Umbilical cord (tissue), 1 donor: ENCODE measurements at regions not wholly inside any gene's neighbourhood (a gene's known extent, or its start where the extent isn't known, plus 50 kb on each side); places are given as distances from the start of the nearest gene placed in this dataset.

Experiments used
- DNase-seq: peaks from one replicate; pipeline ENCODE4 v3.0.0-alpha.2; 2015; ENCODE audit warnings: low spot score

DNA sequence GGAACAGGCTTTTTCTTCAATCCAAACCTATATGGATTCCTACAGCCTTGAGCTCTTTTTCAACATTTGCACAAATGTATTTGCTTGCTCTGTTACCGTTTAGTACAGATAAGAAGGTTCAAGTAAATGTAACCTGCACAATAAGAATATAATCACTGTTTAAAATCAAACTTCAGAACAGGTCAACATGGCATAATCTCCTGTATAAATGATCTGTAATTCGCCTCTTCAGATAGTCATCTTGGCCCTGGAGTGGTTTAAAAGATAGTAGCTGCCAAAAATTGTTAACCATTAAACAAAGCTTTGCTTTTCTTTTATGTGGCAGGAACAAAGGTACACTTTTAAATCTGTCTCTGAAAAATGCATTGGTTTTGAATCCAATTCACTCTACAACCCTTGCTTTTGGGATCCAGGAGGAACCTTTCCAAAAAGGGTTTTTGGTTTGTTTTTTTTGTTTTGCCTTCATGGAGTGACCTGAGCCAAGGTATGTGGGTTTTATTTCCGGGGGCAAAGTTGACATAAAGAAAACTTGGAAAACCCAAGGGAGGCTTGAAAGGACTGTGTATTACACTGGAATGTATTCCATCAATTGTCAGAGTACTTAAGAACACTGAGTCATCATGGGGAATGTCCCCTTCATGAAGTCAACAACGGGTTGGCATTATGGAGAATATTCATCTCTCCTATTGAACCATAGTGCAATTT is 210.4 kb upstream of the HCCS start:
- DNase-seq = no peak

GRCh38 chrX:10901290-10901633 is 209.9 kb upstream of the HCCS start:
- no peak for DNase-seq

DNA sequence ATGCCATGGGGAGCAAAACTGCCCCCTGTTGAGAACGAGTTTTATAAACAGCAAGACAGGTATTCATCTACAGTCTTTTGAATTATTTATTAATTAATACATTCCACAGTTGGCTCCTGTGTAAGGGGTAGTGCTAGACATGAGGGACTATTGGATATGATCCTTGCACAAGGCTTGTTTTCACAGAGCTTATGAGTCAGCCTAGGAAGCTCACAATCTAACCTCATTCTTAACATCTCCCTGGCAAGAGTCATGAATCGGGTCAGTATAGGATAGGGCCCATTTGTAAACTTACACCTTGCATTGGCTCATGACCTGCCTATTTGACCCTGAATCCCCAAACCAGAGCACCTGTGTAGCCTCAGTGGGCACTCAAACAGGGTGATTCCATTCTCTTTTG is 209.1 kb upstream of the HCCS start:
- DNase-seq = no peak

- no peak for DNase-seq
Measured at GRCh38 chrX:10903523-10903922, 207.6 kb upstream of the HCCS start.

GRCh38 chrX:10904220-10904619 is 206.9 kb upstream of the HCCS start:
- no peak for DNase-seq

- DNase-seq = no peak
Measured at GRCh38 chrX:10906866-10907265, 204.3 kb upstream of the HCCS start.

GRCh38 chrX:10922159-10922558 is 189.0 kb upstream of the HCCS start:
- no peak for DNase-seq

DNA sequence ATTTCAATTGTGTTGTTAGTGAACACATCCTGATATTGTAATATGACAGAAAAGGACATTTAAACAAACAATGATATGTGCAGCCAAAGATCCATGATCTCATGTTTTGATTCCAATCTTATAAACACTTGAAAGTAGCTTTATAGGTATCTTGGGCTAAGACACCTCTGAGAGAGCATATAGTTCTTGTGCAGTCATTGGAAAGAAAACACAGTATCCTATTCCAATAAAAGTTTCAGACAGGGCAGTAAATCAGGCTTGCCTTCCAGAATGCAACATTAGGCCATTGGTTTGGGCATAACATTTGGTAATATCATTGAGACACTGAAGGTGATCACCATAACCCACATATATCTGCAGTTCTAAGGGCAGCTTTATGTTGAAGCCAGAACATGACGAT is 188.3 kb upstream of the HCCS start:
- DNase-seq = no peak

DNA sequence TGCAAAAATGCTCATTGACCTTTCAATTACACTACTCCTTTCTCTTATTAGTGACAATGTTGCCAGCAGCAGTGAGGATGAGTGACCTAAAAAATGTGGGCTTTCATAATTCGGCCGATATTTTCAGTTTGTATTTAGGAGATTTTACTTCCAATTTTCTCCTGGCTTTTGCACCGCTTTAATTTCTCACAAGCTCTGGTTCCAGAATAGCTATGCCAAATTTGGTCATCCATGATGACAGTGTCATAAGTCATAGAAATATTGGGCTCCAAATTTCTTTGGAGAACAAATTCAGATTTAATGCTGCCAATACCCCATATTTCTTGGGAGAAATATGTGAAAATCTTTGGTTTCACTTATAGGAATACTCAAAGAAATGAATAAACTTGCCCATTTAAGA is 187.7 kb upstream of the HCCS start:
- DNase-seq = no peak

DNA sequence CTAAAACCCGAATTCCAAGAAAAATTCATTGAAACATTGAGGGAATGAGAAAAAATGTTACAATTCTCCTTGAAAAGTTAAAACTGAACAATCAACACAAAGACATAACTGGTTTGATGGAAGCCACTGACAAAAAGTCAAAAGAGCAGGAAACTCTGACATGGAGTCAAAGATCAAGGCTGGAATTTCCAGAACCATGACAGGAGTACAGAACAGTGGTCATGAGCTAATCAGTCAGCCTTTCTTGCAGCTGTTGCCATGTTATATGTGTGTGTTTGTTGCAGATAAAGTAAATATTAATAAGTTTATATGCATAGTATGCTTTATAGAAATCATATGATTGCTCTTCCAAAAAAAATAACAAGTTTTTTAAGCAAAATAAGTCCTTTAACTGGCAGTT is 184.7 kb upstream of the HCCS start:
- no peak for DNase-seq

GRCh38 chrX:10926891-10927290 is 184.2 kb upstream of the HCCS start:
- no peak for DNase-seq

DNA sequence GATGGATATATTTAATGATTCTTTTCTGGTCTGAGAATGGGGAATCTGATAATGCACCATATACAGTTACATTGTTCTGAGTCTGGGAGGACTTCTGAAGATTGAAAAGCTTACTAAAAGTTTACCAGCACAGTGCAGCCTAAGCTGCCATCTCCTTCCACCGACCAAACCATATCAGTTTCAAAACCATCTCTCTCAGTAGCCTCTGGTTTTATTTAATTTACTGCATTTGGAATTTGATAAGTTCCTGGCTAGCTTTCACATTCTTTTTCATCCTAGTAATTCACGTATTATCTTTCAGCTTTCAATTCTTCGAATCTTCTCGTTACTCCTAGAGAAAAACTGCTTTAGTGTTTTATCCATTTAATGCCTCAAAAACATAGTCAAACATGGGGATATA is 181.4 kb upstream of the HCCS start:
- no peak for DNase-seq

DNA sequence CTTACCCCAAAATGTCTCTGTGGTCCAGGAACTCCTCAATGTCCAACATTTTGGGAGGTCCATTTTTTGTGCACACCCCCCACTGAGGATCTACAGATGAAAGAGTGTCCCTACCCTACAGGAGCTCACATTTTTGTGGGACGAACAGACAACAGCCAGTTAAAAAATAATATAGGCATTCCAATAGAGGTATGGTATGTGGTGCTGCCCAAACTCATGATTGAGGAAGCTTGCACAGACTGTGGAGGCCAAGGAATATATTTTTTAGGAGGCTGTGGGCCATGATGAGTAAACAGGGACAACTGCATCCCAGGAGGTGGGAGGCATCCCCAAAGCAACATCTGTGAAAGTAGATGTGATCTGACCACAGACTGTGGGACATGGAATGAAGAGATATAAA is 181.0 kb upstream of the HCCS start:
- no peak for DNase-seq

- no peak for DNase-seq
Measured at GRCh38 chrX:10931976-10932375, 179.2 kb upstream of the HCCS start.

DNA sequence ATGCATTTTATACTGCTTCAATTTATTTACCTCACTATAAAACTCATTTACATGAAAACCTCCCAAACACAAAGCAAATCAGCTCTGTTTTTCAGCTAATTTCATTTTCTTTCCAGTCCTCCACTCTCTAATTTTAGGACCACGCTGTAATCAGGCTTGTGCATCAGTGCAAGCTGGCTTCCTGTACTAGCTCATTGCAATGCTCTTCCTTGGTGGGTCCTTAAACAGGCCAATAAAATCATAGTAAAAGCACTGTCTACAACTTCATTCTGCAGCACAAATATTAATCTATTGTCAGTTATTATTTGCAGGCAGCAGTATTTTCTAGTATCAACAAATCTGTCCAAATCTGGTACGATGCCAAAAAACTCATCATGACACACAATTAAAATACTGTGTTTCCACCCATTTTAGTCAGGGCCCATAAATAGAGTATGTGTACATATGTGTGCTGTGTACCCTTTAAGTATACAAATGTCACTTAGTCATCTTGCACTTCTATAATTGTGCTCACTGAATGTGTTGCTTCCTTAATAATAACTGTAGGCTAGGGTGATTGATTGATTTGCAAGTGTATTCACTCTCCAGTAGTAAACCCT is 178.2 kb upstream of the HCCS start:
- no peak for DNase-seq

DNA sequence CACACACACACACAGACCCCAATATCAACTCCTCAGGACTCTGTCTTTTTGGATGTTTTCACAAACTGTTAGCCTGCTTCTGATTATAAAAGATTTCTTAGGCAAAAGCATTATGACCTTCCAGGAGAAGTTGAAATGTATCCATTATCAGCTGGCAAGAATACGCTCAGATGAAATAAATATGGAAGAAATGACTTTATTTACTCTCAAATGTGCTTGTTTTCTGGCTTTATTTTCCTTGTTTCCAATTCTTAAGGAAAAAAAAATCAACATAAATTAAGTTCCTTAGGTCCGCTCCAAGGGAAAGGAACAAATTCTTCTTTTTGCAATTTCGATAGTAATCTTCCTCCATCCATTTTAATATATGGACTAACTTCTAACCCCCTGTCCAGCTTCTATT is 175.6 kb upstream of the HCCS start:
- DNase-seq = no peak

- no peak for DNase-seq
Measured at GRCh38 chrX:10936976-10937375, 174.2 kb upstream of the HCCS start.

- peak; percentile 35 for DNase-seq
Measured at GRCh38 chrX:10938365-10938923, 172.7 kb upstream of the HCCS start.

DNA sequence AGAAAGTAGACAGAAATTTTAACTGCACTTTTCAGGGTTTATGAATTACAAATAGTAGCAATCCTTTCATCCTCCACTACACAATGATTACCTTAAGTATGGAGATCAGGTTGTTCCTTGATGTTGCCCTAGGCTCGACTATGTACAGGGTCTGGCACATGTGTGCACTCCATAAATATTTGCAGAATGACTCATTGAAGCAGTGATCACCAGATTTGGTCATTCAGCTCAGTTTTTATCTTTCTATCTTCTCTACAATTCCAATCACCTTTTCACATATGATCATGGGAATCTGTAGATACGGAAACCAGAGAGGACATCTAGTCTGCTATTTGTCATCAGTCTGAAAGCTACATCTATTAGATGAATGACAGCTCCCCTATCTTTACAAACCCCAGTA is 171.7 kb upstream of the HCCS start:
- DNase-seq = no peak

DNA sequence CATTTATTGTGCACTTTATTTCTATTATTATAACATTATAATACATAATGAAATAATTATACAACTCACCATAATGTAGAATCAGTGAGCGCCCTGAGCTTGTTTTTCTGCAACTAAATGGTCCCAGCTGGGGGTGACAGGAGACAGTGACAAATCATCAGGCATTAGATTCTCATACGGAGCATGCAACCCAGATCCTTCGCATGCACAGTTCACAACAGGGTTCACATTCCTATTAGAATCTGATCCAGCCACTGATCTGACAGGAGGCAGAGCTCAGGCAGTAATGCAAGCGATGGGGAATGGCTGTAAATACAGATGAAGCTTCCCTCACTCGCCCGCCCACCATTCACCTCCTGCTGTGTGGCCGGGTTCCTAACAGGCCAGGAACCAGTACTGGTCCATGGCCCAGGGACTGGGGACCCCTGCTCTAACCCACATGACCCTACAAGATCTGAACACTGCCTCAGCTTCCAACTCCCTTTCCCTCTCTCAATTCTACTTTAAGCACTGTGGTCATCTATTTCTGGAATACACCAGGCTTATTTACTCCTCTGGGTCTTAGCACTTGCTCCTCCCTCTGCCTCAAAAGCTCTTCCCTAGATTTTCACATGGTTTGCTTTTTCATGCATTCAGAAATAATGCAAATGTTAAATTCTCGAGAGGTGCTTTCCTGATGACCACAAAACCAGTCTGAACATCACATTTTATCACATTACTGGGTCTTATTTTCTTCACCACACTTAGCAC is 166.8 kb upstream of the HCCS start:
- no peak for DNase-seq

DNA sequence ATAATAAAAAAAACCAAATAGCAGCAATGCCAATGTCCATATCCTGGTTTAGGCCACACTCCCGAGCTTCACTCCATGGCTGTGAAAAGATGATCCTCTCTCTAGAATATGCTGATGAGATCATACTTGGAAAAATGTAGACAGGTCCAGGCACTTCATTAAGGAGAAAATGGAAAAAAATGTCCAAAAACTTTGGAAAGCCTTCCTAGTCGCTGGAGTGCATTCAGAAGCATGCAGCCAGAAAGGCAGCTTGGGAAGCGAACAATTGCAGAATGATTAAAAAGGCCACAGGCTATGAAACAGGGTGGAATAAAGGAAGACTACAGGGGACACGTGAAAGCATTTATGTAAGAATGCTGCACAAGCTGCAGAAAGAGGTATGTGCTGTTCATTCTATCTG is 165.6 kb upstream of the HCCS start:
- peak; percentile 12 for DNase-seq

DNA sequence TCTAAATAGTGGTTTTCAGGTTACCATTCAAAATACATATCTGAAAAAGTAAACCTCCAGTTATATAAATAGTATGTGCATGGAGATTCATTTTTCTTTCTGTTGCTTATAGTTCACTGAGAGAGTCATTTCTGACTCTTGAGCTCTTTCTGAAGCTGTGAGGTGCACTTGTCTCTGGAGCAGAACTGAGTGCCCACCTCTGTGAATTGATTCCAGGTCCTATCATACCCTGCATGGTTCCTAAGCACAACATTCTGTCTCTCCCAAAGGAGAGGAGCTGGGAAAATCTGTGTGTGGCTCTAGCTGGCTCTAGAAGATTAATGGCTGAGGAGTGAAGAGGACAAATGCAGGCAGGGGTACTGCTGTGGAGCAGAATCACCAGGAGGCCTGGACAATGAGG is 161.6 kb upstream of the HCCS start:
- DNase-seq = no peak

GRCh38 chrX:10952619-10953018 is 158.5 kb upstream of the HCCS start:
- no peak for DNase-seq
